PC-3 (cell line): ENCODE measurements at regions not wholly inside any gene's neighbourhood (a gene's known extent, or its start where the extent isn't known, plus 50 kb on each side); places are given as distances from the start of the nearest gene placed in this dataset.

Experiments
- EZH2 ChIP-seq: fragments of 300-600 bp; sonication (generic); IDR thresholded peaks from one replicate; pipeline ENCODE4 v1.6.1; 2017; ENCODE audit warnings: antibody characterized with exemption, mild to moderate bottlenecking, low read length; ENCODE audit not compliant: unreplicated experiment
- EZH2phosphoT487 ChIP-seq: fragments of 300-600 bp; sonication (generic); IDR thresholded peaks from 2 replicates; pipeline ENCODE4 v1.6.1; 2018; ENCODE audit warnings: mild to moderate bottlenecking, antibody characterized with exemption, low read length, borderline replicate concordance

DNA sequence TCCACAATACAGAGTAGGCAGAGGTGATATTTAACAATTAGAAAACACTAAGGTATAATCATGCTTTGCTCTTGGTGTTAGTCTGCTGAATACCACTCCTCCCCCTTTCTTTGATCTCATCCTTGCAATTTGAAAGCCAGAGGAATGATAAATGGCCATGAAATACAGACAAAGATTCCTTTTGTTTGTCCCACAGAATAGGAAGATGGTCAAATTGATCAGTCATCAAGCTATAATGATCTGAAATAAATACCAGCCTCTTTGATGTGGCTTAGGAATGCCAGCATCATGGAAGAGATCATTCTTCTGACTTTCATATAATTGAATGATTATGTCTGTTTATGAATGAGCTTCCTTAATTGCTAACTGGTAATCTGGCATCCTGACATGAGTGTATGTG lies 1541.7 kb upstream of the CDH8 start:
- TF ChIP-seq EZH2phosphoT487 (no peak), EZH2 (no peak)
